Activated CD4-positive, alpha-beta memory T cell treated with anti-CD3 and anti-CD28 coated beads for 36 hours (primary cell): ENCODE measurements at regions not wholly inside any gene's neighbourhood (a gene's known extent, or its start where the extent isn't known, plus 50 kb on each side); places are given as distances from the start of the nearest gene placed in this dataset.
"Not testable (repeated sequence)": the region's sequence is repeated elsewhere in the genome, so short reads cannot be mapped to it uniquely, and the experiment has no call there.

Experiments used
- CTCF ChIA-PET: fragments of 350-600 bp; sonication (Branson Sonifier 250); formaldehyde crosslinking; loops from one replicate; lab custom pipeline; 2021; ENCODE audit warnings: antibody characterized with exemption, inconsistent platforms; lab: Charles Lee
- POLR2A ChIA-PET: fragments of 350-600 bp; sonication (Branson Sonifier 250); formaldehyde crosslinking; loops from one replicate; lab custom pipeline; 2021; ENCODE audit warnings: antibody characterized with exemption; lab: Charles Lee
- DNase-seq: peaks from one replicate; pipeline ENCODE4 v3.0.0-alpha.2; 2020
- H3K27ac Mint-ChIP-seq: one replicate; pipeline ENCODE4 v1.8.0; 2021; ENCODE audit warnings: mixed read lengths
- H3K27me3 Mint-ChIP-seq: one replicate; pipeline ENCODE4 v1.8.0; 2021; ENCODE audit warnings: mixed read lengths
- H3K36me3 Mint-ChIP-seq: one replicate; pipeline ENCODE4 v1.8.0; 2021; ENCODE audit warnings: mixed read lengths
- H3K4me1 Mint-ChIP-seq: one replicate; pipeline ENCODE4 v1.8.0; 2021; ENCODE audit warnings: low read depth, mixed read lengths
- H3K4me3 Mint-ChIP-seq: one replicate; pipeline ENCODE4 v1.8.0; 2021; ENCODE audit warnings: mild to moderate bottlenecking, mixed read lengths
- H3K9me3 Mint-ChIP-seq: one replicate; pipeline ENCODE4 v1.8.0; 2021; ENCODE audit warnings: mixed read lengths
- intact Hi-C: fragments of 100-400 bp; cut with micrococcal nuclease; formaldehyde crosslinking; loops from one replicate; pipeline ENCODE4 v1.15.1; 2023

- POLR2A ChIA-PET, H3K9me3 Mint-ChIP-seq: not testable (repeated sequence)
These were observed 109.8 kb downstream of the SEPTIN7 start for GRCh38 chr7:35910621-35911020.

GRCh38 chr7:35913350-35913749, 112.5 kb downstream of the SEPTIN7 start:
- H3K27me3 Mint-ChIP-seq, intact Hi-C loops, H3K4me1 Mint-ChIP-seq, POLR2A ChIA-PET, H3K9me3 Mint-ChIP-seq, H3K36me3 Mint-ChIP-seq, DNase-seq, CTCF ChIA-PET, H3K4me3 Mint-ChIP-seq, H3K27ac Mint-ChIP-seq: not testable (repeated sequence)

More at GRCh38 chr7:35910621-35911020, 109.8 kb downstream of the SEPTIN7 start:
- intact Hi-C loops, H3K36me3 Mint-ChIP-seq, H3K27me3 Mint-ChIP-seq, H3K27ac Mint-ChIP-seq, H3K4me3 Mint-ChIP-seq, DNase-seq, H3K4me1 Mint-ChIP-seq: not testable (repeated sequence)
- CTCF ChIA-PET, result interaction anchor here (0.7 kb wide), 1 partner anchor 86 kb away, joined by 3 read pairs; no protein-coding TSS in a partner anchor

- CTCF ChIA-PET, H3K27ac Mint-ChIP-seq: not testable (repeated sequence)
These were observed 113.4 kb downstream of the SEPTIN7 start for GRCh38 chr7:35914214-35914613.

DNA sequence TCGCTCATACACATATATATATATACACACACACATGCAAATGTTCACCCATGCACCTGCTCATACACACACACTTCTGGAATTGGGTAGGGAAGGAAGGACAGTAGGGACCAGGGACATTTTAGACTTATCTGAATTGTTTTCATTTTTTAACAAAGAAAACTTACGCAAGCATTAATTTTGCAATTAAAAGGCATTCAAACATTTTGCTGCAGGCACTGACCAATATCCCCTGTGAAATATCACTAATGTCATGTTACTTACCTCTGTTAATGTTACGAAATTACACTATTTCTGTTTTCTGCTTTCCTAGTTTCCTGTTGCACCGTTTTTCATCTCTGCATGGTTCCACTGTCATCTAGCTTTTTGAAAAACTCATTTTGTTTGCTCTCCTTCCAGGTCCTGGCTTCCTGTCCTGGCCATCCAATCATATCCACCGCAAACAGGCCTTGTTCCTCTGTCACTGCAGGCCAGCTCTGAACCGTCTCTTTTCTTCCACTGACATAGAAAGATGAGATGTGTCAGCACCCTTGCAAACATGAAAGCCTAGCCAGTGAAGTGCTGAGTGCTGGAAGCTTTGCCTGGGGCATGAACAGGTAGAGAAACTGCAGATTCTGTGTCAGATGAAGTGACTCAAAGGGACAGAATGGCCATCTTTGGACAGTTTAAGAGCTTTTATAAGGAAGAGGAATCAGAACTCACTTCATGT, 114.5 kb downstream of the SEPTIN7 start:
- H3K36me3 Mint-ChIP-seq, H3K27me3 Mint-ChIP-seq, H3K4me1 Mint-ChIP-seq, DNase-seq, POLR2A ChIA-PET, H3K9me3 Mint-ChIP-seq, intact Hi-C loops, H3K27ac Mint-ChIP-seq, H3K4me3 Mint-ChIP-seq: not testable (repeated sequence)
- CTCF ChIA-PET, result interaction anchor here (0.6 to 2.5 kb wide), 4 partner anchors 8 to 204 kb away, joined by 3 to 15 read pairs (median 3); no protein-coding TSS in a partner anchor

More at GRCh38 chr7:35914214-35914613, 113.4 kb downstream of the SEPTIN7 start:
- POLR2A ChIA-PET, H3K36me3 Mint-ChIP-seq, H3K27me3 Mint-ChIP-seq, DNase-seq, H3K4me1 Mint-ChIP-seq, intact Hi-C loops, H3K9me3 Mint-ChIP-seq, H3K4me3 Mint-ChIP-seq: not testable (repeated sequence)

DNA sequence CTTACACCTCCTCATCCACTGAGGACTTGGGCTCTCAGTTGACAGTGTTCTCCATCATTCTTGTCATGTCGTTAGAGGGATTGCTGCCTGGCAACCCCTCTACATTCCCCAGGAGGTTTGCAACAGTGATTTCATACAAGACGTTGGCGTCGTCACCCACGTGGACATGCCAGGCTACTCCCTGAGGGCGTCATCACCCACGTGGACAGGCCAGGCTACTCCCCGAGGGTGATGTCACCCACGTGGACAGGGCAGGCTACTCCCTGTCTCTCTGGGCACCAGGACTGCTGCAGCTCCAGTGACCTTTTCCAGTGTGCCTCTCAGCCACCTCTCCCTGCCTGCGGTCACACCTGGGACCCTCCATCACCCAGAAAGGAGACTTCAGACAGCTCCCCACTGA, 117.4 kb downstream of the SEPTIN7 start:
- H3K36me3 Mint-ChIP-seq, result not testable (repeated sequence)

GRCh38 chr7:35919607-35920006, 118.8 kb downstream of the SEPTIN7 start:
- intact Hi-C loops, H3K36me3 Mint-ChIP-seq, H3K4me3 Mint-ChIP-seq, H3K27me3 Mint-ChIP-seq, H3K4me1 Mint-ChIP-seq, H3K27ac Mint-ChIP-seq, H3K9me3 Mint-ChIP-seq, POLR2A ChIA-PET, DNase-seq: not testable (repeated sequence)
- CTCF ChIA-PET, result interaction anchor here (0.9 kb wide), 1 partner anchor 57 kb away, joined by 5 read pairs; no protein-coding TSS in a partner anchor

More for the DNA sequence above, 117.4 kb downstream of the SEPTIN7 start:
- H3K4me3 Mint-ChIP-seq, H3K4me1 Mint-ChIP-seq, H3K27me3 Mint-ChIP-seq, intact Hi-C loops, H3K27ac Mint-ChIP-seq, CTCF ChIA-PET, DNase-seq, POLR2A ChIA-PET, H3K9me3 Mint-ChIP-seq: not testable (repeated sequence)

DNA sequence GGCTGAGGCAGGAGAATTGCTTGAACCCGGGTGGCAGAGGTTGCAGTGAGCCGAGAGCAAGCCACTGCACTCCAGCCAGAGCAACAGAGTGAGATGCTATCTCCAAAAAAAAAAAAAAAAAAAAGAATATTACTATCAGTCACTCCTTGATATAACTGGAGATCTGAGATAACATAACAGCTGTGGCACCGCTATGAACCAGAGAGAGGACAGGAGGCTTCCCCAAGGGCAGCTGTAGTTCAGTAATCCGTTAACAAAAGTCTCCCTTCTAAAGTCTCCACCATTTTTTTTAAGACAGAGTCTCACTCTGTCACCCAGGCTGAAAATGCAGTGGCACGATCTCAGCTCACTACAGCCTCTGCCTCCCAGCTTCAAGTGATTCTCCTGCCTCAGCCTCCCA, 120.5 kb downstream of the SEPTIN7 start:
- H3K4me1 Mint-ChIP-seq, DNase-seq, intact Hi-C loops, POLR2A ChIA-PET, H3K27ac Mint-ChIP-seq, H3K36me3 Mint-ChIP-seq, H3K4me3 Mint-ChIP-seq, H3K27me3 Mint-ChIP-seq, H3K9me3 Mint-ChIP-seq: not testable (repeated sequence)
- CTCF ChIA-PET, result interaction anchor here (0.7 to 1.1 kb wide), 2 partner anchors 12 to 55 kb away, joined by 3 read pairs; no protein-coding TSS in a partner anchor

DNA sequence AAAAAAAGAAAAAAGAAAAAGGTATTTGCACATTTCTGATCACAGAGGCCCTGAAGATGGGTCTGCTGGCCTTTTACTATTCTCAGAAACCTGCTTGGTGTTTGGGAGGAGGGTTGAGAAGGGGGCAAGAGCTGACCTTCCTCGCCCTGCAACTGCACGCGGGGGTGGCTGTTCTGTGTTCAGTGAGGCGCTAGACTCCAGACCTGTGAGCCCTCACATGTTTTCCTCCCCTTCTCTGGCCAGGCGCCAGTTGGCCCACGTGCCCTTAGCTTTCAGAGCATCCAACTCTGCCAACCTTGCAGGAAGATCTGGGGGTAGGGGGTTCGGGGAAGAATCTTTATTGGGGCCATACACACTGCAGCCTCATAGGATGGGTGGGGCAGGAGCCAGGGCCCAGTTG, 123.8 kb downstream of the SEPTIN7 start:
- H3K9me3 Mint-ChIP-seq, H3K27me3 Mint-ChIP-seq, H3K4me3 Mint-ChIP-seq, POLR2A ChIA-PET, DNase-seq, intact Hi-C loops, H3K36me3 Mint-ChIP-seq, CTCF ChIA-PET, H3K27ac Mint-ChIP-seq, H3K4me1 Mint-ChIP-seq: not testable (repeated sequence)

GRCh38 chr7:35926966-35927365, 126.1 kb downstream of the SEPTIN7 start:
- H3K4me1 Mint-ChIP-seq, H3K27me3 Mint-ChIP-seq, H3K27ac Mint-ChIP-seq, H3K4me3 Mint-ChIP-seq, intact Hi-C loops, DNase-seq, H3K36me3 Mint-ChIP-seq, H3K9me3 Mint-ChIP-seq, POLR2A ChIA-PET, CTCF ChIA-PET: not testable (repeated sequence)

GRCh38 chr7:35931134-35931533, 130.3 kb downstream of the SEPTIN7 start:
- H3K4me1 Mint-ChIP-seq, H3K9me3 Mint-ChIP-seq, POLR2A ChIA-PET, intact Hi-C loops, H3K4me3 Mint-ChIP-seq, DNase-seq, H3K27me3 Mint-ChIP-seq, H3K27ac Mint-ChIP-seq, CTCF ChIA-PET, H3K36me3 Mint-ChIP-seq: not testable (repeated sequence)

DNA sequence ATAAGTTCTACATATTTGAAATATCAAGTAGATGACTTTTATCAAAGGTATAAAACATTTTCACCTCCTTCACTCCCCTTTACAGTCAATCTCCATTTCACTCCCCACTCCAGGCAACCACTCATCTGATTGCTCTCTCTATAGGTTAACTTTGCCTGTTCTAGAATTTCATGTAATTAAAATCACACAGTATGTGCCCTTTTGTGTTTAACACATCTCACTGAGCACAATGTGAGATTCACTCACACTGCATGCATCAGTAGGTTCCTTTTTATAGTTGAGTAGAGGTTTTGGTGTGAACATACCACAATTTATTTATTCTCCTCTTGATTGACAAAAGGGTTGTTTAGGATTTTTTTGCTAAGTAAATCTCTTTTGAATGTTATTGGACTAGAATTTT, 130.7 kb downstream of the SEPTIN7 start:
- H3K4me1 Mint-ChIP-seq, H3K4me3 Mint-ChIP-seq, H3K9me3 Mint-ChIP-seq, POLR2A ChIA-PET, H3K36me3 Mint-ChIP-seq, H3K27me3 Mint-ChIP-seq, DNase-seq, intact Hi-C loops, H3K27ac Mint-ChIP-seq, CTCF ChIA-PET: not testable (repeated sequence)

DNA sequence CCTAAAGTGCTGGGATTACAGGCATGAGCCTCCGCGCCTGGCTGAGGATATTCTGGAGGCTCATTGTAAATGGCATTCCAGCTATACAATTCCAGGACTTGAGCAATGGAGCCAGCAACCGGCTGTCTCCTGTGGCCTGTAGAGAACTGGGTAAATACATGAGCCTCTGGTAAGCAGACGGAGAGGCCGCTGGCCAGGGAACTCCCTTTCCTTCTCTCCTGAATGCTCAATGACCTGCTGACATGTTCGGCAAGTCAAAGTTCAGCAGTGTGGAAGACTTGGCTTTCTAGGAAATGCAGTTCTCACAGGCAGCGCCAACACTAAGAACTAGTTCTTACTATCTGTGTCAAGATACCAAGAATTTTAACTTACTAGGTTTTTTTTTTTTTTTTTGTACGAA, 139.8 kb downstream of the SEPTIN7 start:
- CTCF ChIA-PET, result interaction anchor here (1.1 kb wide), 1 partner anchor 24 kb away, joined by 3 read pairs; no protein-coding TSS in a partner anchor
- H3K9me3 Mint-ChIP-seq, H3K4me1 Mint-ChIP-seq, DNase-seq, H3K27me3 Mint-ChIP-seq, H3K27ac Mint-ChIP-seq, H3K36me3 Mint-ChIP-seq, intact Hi-C loops, H3K4me3 Mint-ChIP-seq, POLR2A ChIA-PET: not testable (repeated sequence)

DNA sequence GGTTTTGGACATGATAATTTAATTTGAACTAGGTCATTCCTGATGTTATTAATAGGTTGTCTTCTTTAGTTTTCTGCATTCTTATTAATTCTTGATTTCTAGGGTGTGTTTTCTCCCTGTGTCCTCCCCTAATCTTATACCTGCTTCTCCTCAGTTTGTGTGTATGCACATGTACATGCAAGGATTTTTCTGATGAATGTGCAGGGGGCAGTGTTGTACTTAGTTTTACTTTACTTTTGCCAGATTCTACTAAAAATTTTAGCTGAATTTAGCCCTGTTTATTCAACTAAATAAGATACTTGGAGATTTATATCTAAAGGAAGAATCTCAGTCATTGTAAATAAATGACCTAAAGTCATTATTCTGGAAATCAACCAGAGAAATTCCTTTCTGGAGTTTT, 144.8 kb downstream of the SEPTIN7 start:
- CTCF ChIA-PET, H3K27me3 Mint-ChIP-seq, H3K27ac Mint-ChIP-seq: not testable (repeated sequence)

More for the DNA sequence above, 144.8 kb downstream of the SEPTIN7 start:
- H3K4me1 Mint-ChIP-seq, intact Hi-C loops, POLR2A ChIA-PET, H3K36me3 Mint-ChIP-seq, DNase-seq, H3K4me3 Mint-ChIP-seq, H3K9me3 Mint-ChIP-seq: not testable (repeated sequence)
